ENCODE measurements at regions not wholly inside any gene's neighbourhood (a gene's known extent, or its start where the extent isn't known, plus 50 kb on each side); places are given as distances from the start of the nearest gene placed in this dataset.

- H3K4me1 ChIP-seq (ENCODE audit: low read depth, poor library complexity, severe bottlenecking) = no peaks in the 10 kb centered on the region
- TF ChIP-seq, protein P1, sequence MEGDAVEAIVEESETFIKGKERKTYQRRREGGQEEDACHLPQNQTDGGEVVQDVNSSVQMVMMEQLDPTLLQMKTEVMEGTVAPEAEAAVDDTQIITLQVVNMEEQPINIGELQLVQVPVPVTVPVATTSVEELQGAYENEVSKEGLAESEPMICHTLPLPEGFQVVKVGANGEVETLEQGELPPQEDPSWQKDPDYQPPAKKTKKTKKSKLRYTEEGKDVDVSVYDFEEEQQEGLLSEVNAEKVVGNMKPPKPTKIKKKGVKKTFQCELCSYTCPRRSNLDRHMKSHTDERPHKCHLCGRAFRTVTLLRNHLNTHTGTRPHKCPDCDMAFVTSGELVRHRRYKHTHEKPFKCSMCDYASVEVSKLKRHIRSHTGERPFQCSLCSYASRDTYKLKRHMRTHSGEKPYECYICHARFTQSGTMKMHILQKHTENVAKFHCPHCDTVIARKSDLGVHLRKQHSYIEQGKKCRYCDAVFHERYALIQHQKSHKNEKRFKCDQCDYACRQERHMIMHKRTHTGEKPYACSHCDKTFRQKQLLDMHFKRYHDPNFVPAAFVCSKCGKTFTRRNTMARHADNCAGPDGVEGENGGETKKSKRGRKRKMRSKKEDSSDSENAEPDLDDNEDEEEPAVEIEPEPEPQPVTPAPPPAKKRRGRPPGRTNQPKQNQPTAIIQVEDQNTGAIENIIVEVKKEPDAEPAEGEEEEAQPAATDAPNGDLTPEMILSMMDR (conservative IDR thresholded peaks at IDR 0.05; ENCODE audit: low read depth, low read length) = no peak
- no peak overlapping the region for H3K4me2 ChIP-seq
- peaks cover 36% of the 10 kb centered on the region for H3K27me3 ChIP-seq (ENCODE audit: insufficient read depth, low read depth)
- H4K20me1 ChIP-seq (ENCODE audit: insufficient read depth) = no peaks in the 10 kb centered on the region
- H3K36me3 ChIP-seq (ENCODE audit: insufficient read depth) = no peaks in the 10 kb centered on the region
- no peak overlapping the region for H3K9ac ChIP-seq
- H3K4me3 ChIP-seq (IDR thresholded peaks at IDR 0.05; ENCODE audit: insufficient read depth, low read depth, low read length) = no peak overlapping the region
- H2AFZ ChIP-seq (ENCODE audit: low read depth) = no peak overlapping the region
- no peak overlapping the region for H3K27ac ChIP-seq
- no peaks in the 10 kb centered on the region for H3K79me2 ChIP-seq (ENCODE audit: insufficient read depth, low read depth)
Measured at GRCh38 chr4:3821580-3822229, 55.5 kb downstream of the ADRA2C start.

DNA sequence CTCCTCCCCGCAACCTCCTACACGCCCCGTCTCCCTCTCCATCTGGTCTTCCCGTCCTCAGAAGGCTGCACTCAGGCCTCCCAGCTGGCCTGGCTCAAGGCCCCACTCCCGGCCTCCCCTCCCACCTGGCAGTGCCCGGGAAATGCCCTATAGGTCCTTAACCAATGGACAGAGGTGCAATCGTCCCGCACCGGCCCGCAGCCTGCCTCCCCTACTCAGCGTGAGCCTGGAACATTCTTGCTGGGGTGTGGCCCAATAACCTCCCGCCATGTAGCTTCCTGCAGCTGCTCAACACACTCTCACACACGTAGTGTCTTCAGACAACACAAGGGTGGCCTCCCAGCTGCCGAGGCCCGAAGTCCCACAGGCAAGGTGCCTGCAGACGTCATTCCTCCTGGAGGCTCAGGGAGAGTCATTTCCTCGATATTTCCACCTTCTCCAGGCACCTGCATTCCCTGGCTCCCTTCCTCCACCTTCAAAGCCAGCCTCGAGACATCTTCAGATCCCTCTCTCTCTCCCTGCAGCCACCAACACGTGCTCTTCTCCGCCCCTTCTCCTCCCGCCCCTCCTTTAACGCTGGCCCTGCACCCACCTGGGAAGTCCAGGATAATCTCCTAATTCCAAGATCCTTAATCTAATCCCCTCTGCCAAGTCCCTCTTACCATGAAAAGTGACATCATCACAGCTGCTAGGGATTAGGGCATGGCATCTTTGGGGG is 56.2 kb downstream of the ADRA2C start:
- H4K20me1 ChIP-seq (ENCODE audit: insufficient read depth) = no peaks in the 10 kb centered on the region
- H2AFZ ChIP-seq (ENCODE audit: low read depth) = no peak overlapping the region
- H3K36me3 ChIP-seq (ENCODE audit: insufficient read depth) = no peaks in the 10 kb centered on the region
- H3K4me1 ChIP-seq (ENCODE audit: low read depth, poor library complexity, severe bottlenecking) = no peaks in the 10 kb centered on the region
- no peak overlapping the region for H3K4me2 ChIP-seq
- H3K9ac ChIP-seq = no peak overlapping the region
- no peaks in the 10 kb centered on the region for H3K79me2 ChIP-seq (ENCODE audit: insufficient read depth, low read depth)
- TF ChIP-seq, protein P1 (conservative IDR thresholded peaks at IDR 0.05; ENCODE audit: low read depth, low read length) = no peak
- H3K27me3 ChIP-seq (ENCODE audit: insufficient read depth, low read depth) = peaks cover 37% of the 10 kb centered on the region
- no peak overlapping the region for H3K4me3 ChIP-seq (IDR thresholded peaks at IDR 0.05; ENCODE audit: insufficient read depth, low read depth, low read length)
- no peak overlapping the region for H3K27ac ChIP-seq

DNA sequence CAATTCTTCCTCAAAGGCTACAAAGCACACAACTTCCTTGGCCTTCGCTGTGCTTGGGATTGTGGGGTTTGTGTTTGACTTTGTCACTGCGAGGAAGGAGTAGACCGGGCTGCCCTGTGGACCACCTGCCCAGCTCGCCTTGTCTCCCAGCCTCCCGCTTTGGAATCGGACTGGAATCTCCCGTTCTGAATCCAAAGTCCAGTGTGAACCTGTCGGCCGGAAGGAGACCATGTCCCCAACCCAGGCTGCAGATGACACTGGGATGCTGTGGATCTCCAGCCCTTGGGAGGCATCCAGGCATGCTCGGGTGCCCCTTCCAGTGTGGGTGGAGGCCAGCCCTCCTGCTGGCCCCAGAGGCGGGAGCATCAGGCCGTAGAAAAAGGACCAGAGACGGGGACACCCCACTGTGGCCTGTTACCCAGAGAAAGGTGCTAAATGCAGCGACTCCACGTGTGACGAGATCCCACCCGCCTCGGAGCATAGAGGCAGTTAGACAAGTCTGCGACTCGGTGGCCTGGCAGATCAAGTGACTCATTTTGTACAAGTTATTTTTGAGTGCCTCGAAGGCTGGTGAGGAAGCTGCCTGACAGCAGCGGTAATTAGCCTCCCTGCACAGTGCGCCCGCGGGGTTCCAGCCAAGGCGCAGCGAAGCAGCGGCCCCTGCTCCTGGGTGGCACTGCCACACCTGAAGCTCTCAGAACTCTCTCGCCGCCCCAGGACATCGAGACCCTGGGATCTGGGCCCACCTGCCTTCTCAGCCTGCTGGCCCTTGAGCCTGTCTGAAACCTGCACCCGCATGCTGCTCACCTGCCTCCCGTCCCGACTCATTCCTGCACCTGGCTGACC is 57.5 kb downstream of the ADRA2C start:
- Histone ChIP-seq H3K4me2 (no peak overlapping the region), H3K4me3 (IDR thresholded peaks at IDR 0.05; ENCODE audit: insufficient read depth, low read depth, low read length) (no peak overlapping the region), H3K9ac (no peak overlapping the region), H3K36me3 (ENCODE audit: insufficient read depth) (no peaks in the 10 kb centered on the region), H3K4me1 (ENCODE audit: low read depth, poor library complexity, severe bottlenecking) (no peaks in the 10 kb centered on the region), H4K20me1 (ENCODE audit: insufficient read depth) (no peaks in the 10 kb centered on the region), H2AFZ (ENCODE audit: low read depth) (no peak overlapping the region), H3K27me3 (ENCODE audit: insufficient read depth, low read depth) (peaks cover 46% of the 10 kb centered on the region), H3K27ac (no peak overlapping the region), H3K79me2 (ENCODE audit: insufficient read depth, low read depth) (no peaks in the 10 kb centered on the region)
- TF ChIP-seq, protein P1 (conservative IDR thresholded peaks at IDR 0.05; ENCODE audit: low read depth, low read length) = no peak

DNA sequence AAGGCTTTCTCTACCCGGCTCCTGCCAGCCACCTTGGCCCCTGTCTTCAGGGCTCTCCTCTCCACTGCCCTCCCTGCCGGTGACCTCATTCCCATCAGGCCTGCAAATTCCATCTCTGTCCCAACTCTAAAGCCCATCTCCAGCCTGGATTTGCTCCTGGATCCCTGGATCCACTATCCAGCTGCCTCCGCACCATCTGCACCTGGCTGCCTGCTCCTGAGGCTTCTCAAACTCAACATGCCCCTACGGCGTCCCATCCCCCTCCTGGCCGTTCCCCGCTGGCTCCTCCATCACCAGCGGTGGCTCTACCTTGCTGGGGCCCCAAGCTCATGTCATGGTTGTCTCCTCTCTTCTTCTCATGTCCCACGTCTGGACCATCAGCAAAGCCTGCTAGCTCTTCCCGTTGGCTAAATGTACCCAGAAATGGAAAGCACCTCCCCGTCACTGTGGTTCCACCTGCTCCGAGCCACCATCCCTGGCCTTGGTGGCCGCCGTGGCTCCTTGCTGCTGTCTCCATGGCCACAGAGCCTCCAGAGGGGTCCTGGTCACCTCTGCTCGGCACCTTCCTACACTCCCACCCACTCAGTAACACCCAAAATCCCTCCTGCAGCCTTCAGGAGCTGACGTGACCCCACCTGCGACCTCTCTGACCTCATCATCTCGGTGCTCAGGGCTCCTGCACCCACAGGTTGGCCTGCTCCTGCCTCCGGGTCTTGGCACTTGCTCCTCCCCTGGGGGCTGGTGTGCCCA is 58.5 kb downstream of the ADRA2C start:
- H3K9ac ChIP-seq = no peak overlapping the region
- H3K79me2 ChIP-seq (ENCODE audit: insufficient read depth, low read depth) = no peaks in the 10 kb centered on the region
- H3K36me3 ChIP-seq (ENCODE audit: insufficient read depth) = no peaks in the 10 kb centered on the region
- peaks cover 39% of the 10 kb centered on the region for H3K27me3 ChIP-seq (ENCODE audit: insufficient read depth, low read depth)
- TF ChIP-seq, protein P1 (conservative IDR thresholded peaks at IDR 0.05; ENCODE audit: low read depth, low read length) = no peak
- H3K4me2 ChIP-seq = no peak overlapping the region
- H2AFZ ChIP-seq (ENCODE audit: low read depth) = no peak overlapping the region
- H3K27ac ChIP-seq = no peak overlapping the region
- no peak overlapping the region for H3K4me3 ChIP-seq (IDR thresholded peaks at IDR 0.05; ENCODE audit: insufficient read depth, low read depth, low read length)
- no peaks in the 10 kb centered on the region for H4K20me1 ChIP-seq (ENCODE audit: insufficient read depth)
- H3K4me1 ChIP-seq (ENCODE audit: low read depth, poor library complexity, severe bottlenecking) = no peaks in the 10 kb centered on the region

Data from KMS-11 (cell line).